ENCODE measurements at regions not wholly inside any gene's neighbourhood (a gene's known extent, or its start where the extent isn't known, plus 50 kb on each side); places are given as distances from the start of the nearest gene placed in this dataset.

DNA sequence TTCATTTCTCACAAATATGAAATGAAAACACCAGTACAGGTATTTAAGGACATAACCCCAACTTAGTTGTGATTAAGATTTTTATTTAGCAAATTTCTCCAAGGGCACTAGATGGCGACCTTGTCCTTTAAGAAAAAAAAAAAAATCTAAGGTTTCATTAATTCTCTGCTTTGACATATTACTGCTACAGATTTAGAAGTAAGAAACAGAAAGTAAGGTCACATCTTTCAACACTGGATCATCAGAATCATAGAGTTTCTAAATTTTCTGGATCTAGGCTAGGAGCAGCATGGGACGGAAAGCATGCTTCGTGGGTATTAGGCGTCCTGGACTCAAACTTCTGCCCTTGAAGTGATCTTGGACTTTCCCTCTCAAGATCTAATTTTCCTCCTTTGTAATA, 85.5 kb upstream of the PRKG1 start:
- no peak for DNase-seq (ENCODE audit: low read depth)
- no peak overlapping the region for H3K4me3 ChIP-seq (ENCODE audit: low read depth, low read length)

DNA sequence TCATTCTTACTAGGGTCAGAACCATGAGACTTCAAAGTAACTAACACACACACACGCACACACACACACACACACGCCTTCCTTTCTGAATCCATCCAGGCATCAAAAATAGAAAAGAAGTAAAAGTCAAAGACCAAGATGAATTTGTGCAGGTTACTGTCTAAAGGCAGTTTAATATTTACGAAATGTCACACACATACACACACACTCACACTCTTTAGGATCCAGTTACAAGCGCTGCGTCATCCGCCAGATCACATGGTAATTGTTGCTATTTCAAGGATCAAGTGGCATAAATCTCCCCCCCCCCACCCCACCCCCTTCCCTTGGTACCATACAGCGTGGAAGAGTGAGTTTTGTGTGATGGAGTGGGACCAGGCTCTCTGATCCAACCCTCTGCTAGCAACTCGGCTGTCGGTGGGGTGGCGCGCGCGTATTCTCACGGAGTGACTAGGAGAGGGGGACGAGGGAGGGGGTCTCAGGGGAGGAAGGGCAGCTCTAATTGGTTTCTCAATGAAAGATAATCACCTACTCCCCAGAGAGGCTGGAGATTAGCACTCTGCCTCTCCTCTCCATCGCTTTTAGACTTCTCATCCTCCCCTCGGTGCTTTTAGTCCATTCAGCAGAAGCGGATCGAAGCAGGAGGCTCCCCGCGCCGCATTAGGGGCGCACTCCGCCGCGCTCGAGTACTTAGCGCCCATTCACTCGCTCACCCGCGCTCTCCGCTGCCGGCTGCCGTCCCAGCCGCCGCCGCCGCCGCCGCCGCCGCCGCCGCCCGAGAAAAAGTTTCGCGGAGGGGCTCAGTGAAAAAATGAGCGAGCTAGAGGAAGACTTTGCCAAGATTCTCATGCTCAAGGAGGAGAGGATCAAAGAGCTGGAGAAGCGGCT, 83.5 kb upstream of the PRKG1 start:
- no peak overlapping the region for H3K4me3 ChIP-seq (ENCODE audit: low read depth, low read length)
- DNase-seq (ENCODE audit: low read depth) = no peak
- TF ChIP-seq, protein P1, sequence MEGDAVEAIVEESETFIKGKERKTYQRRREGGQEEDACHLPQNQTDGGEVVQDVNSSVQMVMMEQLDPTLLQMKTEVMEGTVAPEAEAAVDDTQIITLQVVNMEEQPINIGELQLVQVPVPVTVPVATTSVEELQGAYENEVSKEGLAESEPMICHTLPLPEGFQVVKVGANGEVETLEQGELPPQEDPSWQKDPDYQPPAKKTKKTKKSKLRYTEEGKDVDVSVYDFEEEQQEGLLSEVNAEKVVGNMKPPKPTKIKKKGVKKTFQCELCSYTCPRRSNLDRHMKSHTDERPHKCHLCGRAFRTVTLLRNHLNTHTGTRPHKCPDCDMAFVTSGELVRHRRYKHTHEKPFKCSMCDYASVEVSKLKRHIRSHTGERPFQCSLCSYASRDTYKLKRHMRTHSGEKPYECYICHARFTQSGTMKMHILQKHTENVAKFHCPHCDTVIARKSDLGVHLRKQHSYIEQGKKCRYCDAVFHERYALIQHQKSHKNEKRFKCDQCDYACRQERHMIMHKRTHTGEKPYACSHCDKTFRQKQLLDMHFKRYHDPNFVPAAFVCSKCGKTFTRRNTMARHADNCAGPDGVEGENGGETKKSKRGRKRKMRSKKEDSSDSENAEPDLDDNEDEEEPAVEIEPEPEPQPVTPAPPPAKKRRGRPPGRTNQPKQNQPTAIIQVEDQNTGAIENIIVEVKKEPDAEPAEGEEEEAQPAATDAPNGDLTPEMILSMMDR (IDR thresholded peaks at IDR 0.05; ENCODE audit: low read depth, low read length, missing control alignments) = no peak

More for the DNA sequence above, 85.5 kb upstream of the PRKG1 start:
- TF ChIP-seq, protein P1 (IDR thresholded peaks at IDR 0.05; ENCODE audit: low read depth, low read length, missing control alignments) = no peak

GRCh38 chr10:50991456-50992355, 82.6 kb upstream of the PRKG1 start:
- no peak overlapping the region for H3K4me3 ChIP-seq (ENCODE audit: low read depth, low read length)
- DNase-seq (ENCODE audit: low read depth) = no peak
- TF ChIP-seq, protein P1 (IDR thresholded peaks at IDR 0.05; ENCODE audit: low read depth, low read length, missing control alignments) = no peak

- H3K4me3 ChIP-seq (ENCODE audit: low read depth, low read length) = no peak overlapping the region
- TF ChIP-seq, protein P1 (IDR thresholded peaks at IDR 0.05; ENCODE audit: low read depth, low read length, missing control alignments) = no peak
- no peak for DNase-seq (ENCODE audit: low read depth)
Measured at GRCh38 chr10:50992356-50992901, 81.9 kb upstream of the PRKG1 start.

GRCh38 chr10:50992972-50993766, 81.1 kb upstream of the PRKG1 start:
- DNase-seq (ENCODE audit: low read depth) = no peak
- TF ChIP-seq, protein P1 (IDR thresholded peaks at IDR 0.05; ENCODE audit: low read depth, low read length, missing control alignments) = no peak
- no peak overlapping the region for H3K4me3 ChIP-seq (ENCODE audit: low read depth, low read length)

- no peak overlapping the region for H3K4me3 ChIP-seq (ENCODE audit: low read depth, low read length)
- DNase-seq (ENCODE audit: low read depth) = no peak
- TF ChIP-seq, protein P1 (IDR thresholded peaks at IDR 0.05; ENCODE audit: low read depth, low read length, missing control alignments) = no peak
Measured at GRCh38 chr10:50993771-50994251, 80.5 kb upstream of the PRKG1 start.

Data from GM12864 (cell line).